ENCODE measurements at regions not wholly inside any gene's neighbourhood (a gene's known extent, or its start where the extent isn't known, plus 50 kb on each side); places are given as distances from the start of the nearest gene placed in this dataset.

GRCh38 chr4:156346959-156347385 lies 393.3 kb upstream of the CTSO start:
- no peaks in the 10 kb centered on the region for H3K36me3 ChIP-seq (ENCODE audit: control insufficient read depth in 1 of 2, insufficient read depth in 2 of 2, low read length in 2 of 2)
- intact Hi-C loops (cut with micrococcal nuclease), result no loop called here
- ATAC-seq, result peak; percentile 80
- ChIA-PET RAD21 (ENCODE audit: low non-redundant PET in 1 of 2, low total read pairs in 2 of 2, uncharacterized antibody in 2 of 2, unreplicated experiment in 2 of 2) (no interaction called here), POLR2A (no interaction called here), CTCF (no interaction called here)
- no peaks in the 10 kb centered on the region for H3K79me2 ChIP-seq (ENCODE audit: insufficient read depth, low read length)
- H3K27ac ChIP-seq (ENCODE audit: low read depth, low read length), result peak overlapping the region; percentile 74
- H3K9me2 ChIP-seq (ENCODE audit: insufficient read depth), result no peaks in the 10 kb centered on the region; the same call in 1 of the 2 replicates
- H2AFZ ChIP-seq (ENCODE audit: low read depth, low read length, poor library complexity, severe bottlenecking), result peak overlapping the region; percentile 6
- H3K27me3 ChIP-seq (ENCODE audit: insufficient read depth, low read length), result no peaks in the 10 kb centered on the region
- peak; percentile 61 for DNase-seq (ENCODE audit: low read depth, low spot score)
- no peak overlapping the region for H3K4me3 ChIP-seq (replicated peaks in 1 of 2; ENCODE audit: low read depth in 1 of 2, low read length in 2 of 2)
- no TSS peak for BruUV-seq (replicated peaks)
- no peaks in the 10 kb centered on the region for H3K9me3 ChIP-seq (ENCODE audit: control insufficient read depth in 1 of 2, insufficient read depth in 1 of 2, low read depth in 1 of 2, low read length in 2 of 2)
- H3K9ac ChIP-seq (ENCODE audit: low read length), result no peak overlapping the region
- H3K4me1 ChIP-seq (ENCODE audit: control insufficient read depth in 1 of 2, insufficient read depth in 2 of 2, low read length in 2 of 2), result peaks cover 22 to 28% of the 10 kb centered on the region in 2 experiments
- peak overlapping the region; percentile 66 for H3K4me2 ChIP-seq (ENCODE audit: low read length)
- no peaks in the 10 kb centered on the region for H4K20me1 ChIP-seq (ENCODE audit: insufficient read depth)
- TF ChIP-seq POLR2AphosphoS5 (IDR thresholded peaks at IDR 0.05; ENCODE audit: low read depth, low read length), result no peak
- TF ChIP-seq CEBPB (IDR thresholded peaks at IDR 0.05; ENCODE audit: low read depth), result no peak
- no peak for TF ChIP-seq EZH2phosphoT487 (IDR thresholded peaks at IDR 0.05; ENCODE audit: borderline replicate concordance)
- TF ChIP-seq POLR2A (IDR thresholded peaks at IDR 0.05; ENCODE audit: borderline replicate concordance, extremely low read depth, insufficient read depth, insufficient read length), result no peak
- TF ChIP-seq RAD21 (IDR thresholded peaks at IDR 0.05; ENCODE audit: low read depth), result no peak
- no peak for TF ChIP-seq ELF1 (IDR thresholded peaks at IDR 0.05; ENCODE audit: borderline replicate concordance, low read depth)

- TF ChIP-seq YY1 (IDR thresholded peaks at IDR 0.05; ENCODE audit: extremely low read depth, insufficient replicate concordance, low read depth, low read length) (no peak), CEBPB (IDR thresholded peaks at IDR 0.05; ENCODE audit: low read depth) (no peak), TCF7L2 (IDR thresholded peaks at IDR 0.05; ENCODE audit: borderline replicate concordance, extremely low read depth, insufficient read depth, insufficient read length) (no peak), ZFX (IDR thresholded peaks at IDR 0.05) (no peak)
- Histone ChIP-seq H3K27ac (ENCODE audit: low read depth, low read length) (no peak overlapping the region), H3K27me3 (ENCODE audit: insufficient read depth, low read length) (no peaks in the 10 kb centered on the region), H3K36me3 (ENCODE audit: control insufficient read depth in 1 of 2, insufficient read depth in 2 of 2, low read length in 2 of 2) (no peaks in the 10 kb centered on the region), H3K9me3 (ENCODE audit: control insufficient read depth in 1 of 2, insufficient read depth in 1 of 2, low read depth in 1 of 2, low read length in 2 of 2) (no peaks in the 10 kb centered on the region), H3K9me2 (ENCODE audit: insufficient read depth) (no peaks in the 10 kb centered on the region; the same call in 1 of the 2 replicates), H3K79me2 (ENCODE audit: insufficient read depth, low read length) (no peaks in the 10 kb centered on the region), H3K4me2 (ENCODE audit: low read length) (no peak overlapping the region), H4K20me1 (ENCODE audit: insufficient read depth) (no peaks in the 10 kb centered on the region), H3K4me1 (ENCODE audit: control insufficient read depth in 1 of 2, insufficient read depth in 2 of 2, low read length in 2 of 2) (peaks cover 22 to 28% of the 10 kb centered on the region in 2 experiments), H2AFZ (ENCODE audit: low read depth, low read length, poor library complexity, severe bottlenecking) (peak overlapping the region; percentile 9), H3K4me3 (replicated peaks in 1 of 2; ENCODE audit: low read depth in 1 of 2, low read length in 2 of 2) (no peak overlapping the region), H3K9ac (ENCODE audit: low read length) (no peak overlapping the region)
- intact Hi-C loops (cut with micrococcal nuclease), result no loop called here
- ChIA-PET CTCF (no interaction called here), POLR2A (no interaction called here), RAD21 (ENCODE audit: low non-redundant PET in 1 of 2, low total read pairs in 2 of 2, uncharacterized antibody in 2 of 2, unreplicated experiment in 2 of 2) (no interaction called here)
- no peak for ATAC-seq
- no peak for DNase-seq (ENCODE audit: low read depth, low spot score)
- BruUV-seq (replicated peaks), result no TSS peak
Observed at GRCh38 chr4:156344397-156344796, 390.7 kb upstream of the CTSO start.

Measured in HCT116 (cell line).